Brain microvascular endothelial cell (primary cell): ENCODE measurements at regions not wholly inside any gene's neighbourhood (a gene's known extent, or its start where the extent isn't known, plus 50 kb on each side); places are given as distances from the start of the nearest gene placed in this dataset.

Source experiments
- DNase-seq: peaks from one replicate; pipeline ENCODE4 v3.0.0-alpha.2; 2020
- H3K27ac ChIP-seq: fragments of 250-450 bp; sonication (Bioruptor Pico); 2 replicates; pipeline ENCODE4 v1.5.1; 2020; ENCODE audit warnings: mild to moderate bottlenecking, moderate library complexity
- H3K27me3 ChIP-seq: fragments of 250-450 bp; sonication (Bioruptor Pico); replicated peaks from 2 replicates; pipeline ENCODE4 v1.5.1; 2020; ENCODE audit warnings: mild to moderate bottlenecking
- H3K36me3 ChIP-seq: fragments of 250-450 bp; sonication (Bioruptor Pico); replicated peaks from 2 replicates; pipeline ENCODE4 v1.5.1; 2020; ENCODE audit warnings: mild to moderate bottlenecking
- H3K4me3 ChIP-seq: 2 replicates; pipeline ENCODE4 v1.5.1; 2011; ENCODE audit warnings: low read depth, mild to moderate bottlenecking, control low read depth, low read length, moderate library complexity
- CTCF ChIP-seq: IDR thresholded peaks from 2 replicates; pipeline ENCODE4 v1.5.1; 2011; ENCODE audit warnings: low read depth, mild to moderate bottlenecking, moderate library complexity, low read length, control low read depth, inconsistent platforms; ENCODE audit errors: missing control alignments
- in situ Hi-C: cut with HindIII; loops from 2 replicates; pipeline ENCODE4 v1.10.0; 2017; ENCODE audit warnings: low sequenced_read_pairs, low pct_ligation_motif_present

GRCh38 chr4:17283832-17284231 lies 228.1 kb downstream of the QDPR start:
- Histone ChIP-seq H3K4me3 (no peak overlapping the region), H3K27ac (no peak overlapping the region), H3K27me3 (no peaks in the 10 kb centered on the region), H3K36me3 (no peaks in the 10 kb centered on the region)
- no peak for TF ChIP-seq CTCF
- DNase-seq: no peak
- in situ Hi-C loops: no loop called here

DNA sequence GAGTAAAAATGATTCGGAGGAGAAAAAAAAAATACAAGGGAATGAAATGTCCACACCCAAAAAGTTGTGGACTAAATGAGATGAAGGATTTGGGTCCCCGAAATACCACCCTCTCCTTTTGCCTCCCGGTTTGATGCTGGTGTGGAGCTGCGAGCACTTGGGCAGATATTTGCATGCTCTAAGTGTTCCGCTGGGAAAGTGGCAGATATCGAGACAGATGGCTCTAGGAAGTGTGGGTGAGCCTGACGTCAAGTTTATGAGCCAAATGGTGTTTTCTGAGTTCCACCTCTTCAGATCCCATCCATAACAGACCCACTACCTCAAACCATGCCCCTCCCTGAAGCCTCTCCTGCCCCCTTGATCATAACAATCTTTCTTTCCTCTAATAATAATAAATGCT lies 228.6 kb downstream of the QDPR start:
- in situ Hi-C loops: no loop called here
- H3K36me3 ChIP-seq: no peaks in the 10 kb centered on the region
- H3K27ac ChIP-seq: no peak overlapping the region
- DNase-seq: no peak
- TF ChIP-seq CTCF: no peak
- no peak overlapping the region for H3K4me3 ChIP-seq
- H3K27me3 ChIP-seq: no peaks in the 10 kb centered on the region

DNA sequence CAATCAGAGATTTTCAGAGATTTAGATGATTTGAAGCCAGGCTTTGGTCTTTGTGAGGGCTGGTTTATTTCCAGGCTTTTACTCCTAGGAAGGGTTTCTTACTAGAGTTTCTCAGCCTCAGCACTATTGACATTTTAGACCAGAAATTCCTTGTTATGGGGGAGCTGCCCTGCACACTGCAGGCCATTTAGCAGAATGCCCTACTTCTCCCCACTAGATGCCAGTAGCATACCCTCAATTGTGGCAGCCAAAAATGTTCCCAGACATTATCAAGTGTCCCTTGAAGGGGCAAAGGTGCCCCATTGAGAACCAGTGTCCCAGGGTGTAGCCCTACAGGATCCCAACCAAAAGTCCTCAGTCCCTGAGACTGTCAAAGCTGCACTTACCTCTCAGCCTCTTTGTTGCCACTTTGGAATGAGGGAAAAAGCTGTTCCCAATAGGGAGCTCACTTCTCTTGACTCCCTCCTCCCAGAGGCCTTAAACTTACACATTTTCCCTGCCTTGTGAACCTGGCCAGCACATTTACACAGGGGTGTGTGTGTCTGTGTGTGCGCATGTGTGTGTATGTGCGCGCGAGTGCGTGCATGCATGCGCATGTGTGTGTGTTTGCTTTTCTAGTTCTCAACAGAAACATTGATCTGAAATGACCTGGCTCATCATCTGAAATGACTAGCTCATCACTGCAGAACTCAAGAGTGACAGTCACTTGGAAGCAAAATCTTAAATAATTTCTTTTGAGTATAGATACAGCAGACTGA lies 231.4 kb downstream of the QDPR start:
- in situ Hi-C loops: no loop called here
- H3K27me3 ChIP-seq: no peaks in the 10 kb centered on the region
- H3K36me3 ChIP-seq: no peaks in the 10 kb centered on the region
- DNase-seq: no peak
- no peak overlapping the region for H3K27ac ChIP-seq
- no peak overlapping the region for H3K4me3 ChIP-seq
- TF ChIP-seq CTCF: no peak

DNA sequence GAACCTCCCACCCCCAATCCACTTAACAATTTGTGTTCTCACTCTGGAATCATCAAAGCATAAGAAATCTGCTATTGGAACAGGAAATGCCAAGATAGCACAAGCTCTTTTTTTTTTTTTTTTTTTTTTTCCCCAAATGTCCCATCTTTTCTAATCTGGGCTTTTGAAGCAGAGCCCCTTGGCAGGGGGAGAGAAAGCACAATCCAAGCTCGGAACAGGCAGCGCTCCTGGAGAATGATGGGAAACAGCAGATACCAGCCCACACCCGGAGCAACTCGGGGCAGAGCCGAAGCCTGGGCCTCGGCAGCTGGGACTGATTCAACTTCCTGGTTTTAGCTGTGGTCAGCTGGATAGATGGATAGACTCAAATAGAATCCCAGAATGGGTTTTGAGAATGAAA lies 235.1 kb downstream of the QDPR start:
- Histone ChIP-seq H3K4me3 (no peak overlapping the region), H3K27me3 (no peaks in the 10 kb centered on the region), H3K27ac (no peak overlapping the region), H3K36me3 (no peaks in the 10 kb centered on the region)
- no peak for TF ChIP-seq CTCF
- DNase-seq: peak; percentile 45
- in situ Hi-C loops: no loop called here

- H3K27me3 ChIP-seq: no peaks in the 10 kb centered on the region
- in situ Hi-C loops: no loop called here
- H3K27ac ChIP-seq: no peak overlapping the region
- DNase-seq: no peak
- TF ChIP-seq CTCF: no peak
- no peak overlapping the region for H3K4me3 ChIP-seq
- no peaks in the 10 kb centered on the region for H3K36me3 ChIP-seq
These were observed 236.1 kb downstream of the QDPR start for GRCh38 chr4:17275836-17276235.

DNA sequence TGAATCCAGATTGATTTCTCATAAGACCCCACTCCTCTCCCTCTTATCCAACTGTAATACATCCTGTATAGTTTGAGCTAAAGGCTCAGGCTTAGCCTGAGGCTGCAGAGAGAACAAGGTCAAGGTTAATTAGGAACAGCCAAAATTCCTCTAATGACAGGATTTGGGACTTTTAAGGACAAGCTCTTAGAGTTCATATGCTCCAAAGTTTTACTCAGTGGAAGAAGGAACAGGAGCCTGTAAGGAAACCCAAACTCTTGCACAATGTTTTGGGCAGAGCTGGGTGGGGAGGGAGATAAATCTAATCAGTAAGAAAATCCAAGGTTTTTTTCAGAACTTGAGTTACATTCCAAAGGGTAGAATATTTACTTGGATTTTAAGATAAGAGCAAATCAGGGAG lies 238.8 kb downstream of the QDPR start:
- H3K27me3 ChIP-seq: no peaks in the 10 kb centered on the region
- no peak overlapping the region for H3K4me3 ChIP-seq
- no peaks in the 10 kb centered on the region for H3K36me3 ChIP-seq
- in situ Hi-C loops: no loop called here
- no peak overlapping the region for H3K27ac ChIP-seq
- no peak for TF ChIP-seq CTCF
- no peak for DNase-seq
